Heart left ventricle (tissue), 16 donors: ENCODE measurements at regions not wholly inside any gene's neighbourhood (a gene's known extent, or its start where the extent isn't known, plus 50 kb on each side); places are given as distances from the start of the nearest gene placed in this dataset.

Experiments
- ATAC-seq, 4 donors: fragments of 200-7000 bp; cut with Tn5 transposase; one replicate each; pipeline ENCODE4 v1.9.1; 2020 to 2022; ENCODE audit warnings: moderate library complexity in 4 of 4, mild to moderate bottlenecking in 3 of 4, moderate number of reproducible peaks in 1 of 4
- DNase-seq, 5 donors: peaks; one replicate each; pipeline ENCODE4 v3.0.0-alpha.2; 2020
- H3K27ac ChIP-seq, 12 donors: fragments of 200-600 bp; sonication (generic) in 4 of 12; one replicate each; pipeline versions ENCODE4 v1.5.0 to v1.8.0; 2016 to 2022; ENCODE audit warnings: mild to moderate bottlenecking in 2 of 12
- H3K27me3 ChIP-seq, 9 donors: fragments of 200-600 bp; sonication (generic) in 2 of 9; one replicate each; pipeline versions ENCODE4 v1.5.1 to v1.8.0; 2016 to 2022; ENCODE audit warnings: mild to moderate bottlenecking in 3 of 9
- H3K36me3 ChIP-seq, 9 donors: fragments of 200-600 bp; sonication (generic) in 2 of 9; one replicate each; pipeline versions ENCODE4 v1.5.0 to v1.8.0; 2018 to 2022; ENCODE audit warnings: mild to moderate bottlenecking in 2 of 9
- H3K4me1 ChIP-seq, 12 donors: fragments of 200-600 bp; sonication (generic) in 4 of 12; one replicate each; pipeline versions ENCODE4 v1.5.0 to v1.8.0; 2016 to 2022; ENCODE audit warnings: mild to moderate bottlenecking in 3 of 12
- H3K4me3 ChIP-seq, 12 donors: fragments of 200-600 bp; sonication (generic) in 4 of 12; one replicate each; pipeline versions ENCODE4 v1.5.0 to v1.8.0; 2017 to 2022; ENCODE audit warnings: mild to moderate bottlenecking in 9 of 12, moderate library complexity in 4 of 12
- H3K9me3 ChIP-seq, 12 donors: fragments of 200-600 bp; sonication (generic) in 4 of 12; one replicate each; pipeline versions ENCODE4 v1.5.0 to v1.8.0; 2016 to 2022; ENCODE audit warnings: mild to moderate bottlenecking in 1 of 12
- CTCF ChIP-seq, 12 donors: fragments of 200-600 bp; sonication (generic) in 4 of 12; IDR thresholded peaks; one replicate each; pipeline versions ENCODE4 v1.5.0 to v1.8.0; 2018 to 2022; ENCODE audit warnings: antibody characterized with exemption in 12 of 12, mild to moderate bottlenecking in 5 of 12
- POLR2A ChIP-seq, 2 donors: fragments of 450-650 bp; IDR thresholded peaks; one replicate each; pipeline ENCODE4 v1.6.1; 2017; ENCODE audit warnings: antibody characterized with exemption in 2 of 2, mild to moderate bottlenecking in 2 of 2, moderate library complexity in 2 of 2
- WGBS, 4 donors: extraction: QIAGEN DNeasy Blood & Tissue Kit in 2 of 4; methylation state at CpG; one replicate each; pipeline versions ENCODE4 v1.1.5 to v1.1.7; 2013 to 2018; 5-methylcytosine and 5-hydroxymethylcytosine counted together
- intact Hi-C, 10 donors: fragments of 100-400 bp; cut with DNase I; formaldehyde crosslinking; loops; one replicate each; pipeline versions ENCODE4 v1.11.1 to v1.14.2; 2022
- donor health status: ischemic (EF 13 %, LVEDD 7.1; RV severe dilation, severe dysfunction).
- donor health status: healthy with polysubstance abuse.
- donor health status: DM: no; HTN: yes; CAD: no.
- donor health status: DM: no; HTN: no; CAD: no.
- donor health status: ischemic (EF 25% LVEDD 6.9; RV normal size, moderate dysfunction).
- donor health status: ischemic (EF 25% LVEDD 5.7; RV mildly dilated, moderate dysfunction).
- donor health status: healthy.
- donor health status: DM: yes; HTN: yes; CAD: no.
- donor health status: ischemic (EF 35%, LVEDD 5.7; RV mildly dilated, moderate dysfunction).
- donor health status: nonischemic (EF 11% LVEDD 7.7; RV severe dilation, severe dysfunction).
- donor health status: DM: yes; HTN: yes; CAD: no.
- donor health status: PGD.
- donor health status: ischemic (EF 29% LVEDD 5.4; RV normal size, mild dysfunction).
- donor health status: nonischemic (EF 23%, LVEDD 6.1; RV moderate dilation, normal function).

- 76 to 80% (median 79%) methylated on average over 7 of the region's 7 CpGs for WGBS, 4 donors
- H3K4me1 ChIP-seq = no peaks in the 10 kb centered on the region
- DNase-seq (no peak), ATAC-seq (no peak)
- H3K27me3 ChIP-seq = no peaks in the 10 kb centered on the region
- TF ChIP-seq POLR2A (IDR thresholded peaks at IDR 0.05) = no peak
- no peak for TF ChIP-seq CTCF (IDR thresholded peaks at IDR 0.05)
- H3K36me3 ChIP-seq = no peaks in the 10 kb centered on the region
- peaks cover 0 to 7% (median 0%) of the 10 kb centered on the region in 12 donors for H3K9me3 ChIP-seq
- intact Hi-C loops = no loop called here
- no peak overlapping the region for H3K27ac ChIP-seq
- H3K4me3 ChIP-seq = no peak overlapping the region
Measured at GRCh38 chr5:101915554-101915953, 380.5 kb downstream of the SLCO4C1 start.

DNA sequence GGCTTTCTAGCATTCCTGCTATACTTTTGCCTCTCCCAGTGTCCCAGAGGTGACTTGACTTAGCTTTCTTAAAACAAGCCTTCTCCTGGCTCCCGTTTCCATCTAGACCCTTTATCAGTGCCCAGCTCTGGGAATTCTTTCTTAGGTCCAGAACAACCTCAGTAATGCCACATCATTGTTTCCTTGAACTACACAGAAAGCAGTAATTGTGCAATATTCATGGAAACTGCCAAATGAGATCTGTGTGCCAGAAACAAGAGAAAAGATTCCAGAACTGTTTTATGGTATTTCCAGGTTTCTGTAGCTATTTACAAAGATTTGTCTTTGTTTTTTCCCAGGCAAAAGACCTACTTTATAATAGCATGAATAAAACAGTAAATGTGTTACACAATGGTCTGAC, 391.3 kb downstream of the SLCO4C1 start:
- no peak overlapping the region for H3K27ac ChIP-seq
- WGBS, 4 donors = 20 to 38% (median 22%) methylated on average over 1 of the region's 1 CpG
- TF ChIP-seq CTCF (IDR thresholded peaks at IDR 0.05) = no peak
- TF ChIP-seq POLR2A (IDR thresholded peaks at IDR 0.05) = no peak
- no peaks in the 10 kb centered on the region for H3K36me3 ChIP-seq
- H3K9me3 ChIP-seq = no peaks in the 10 kb centered on the region
- H3K27me3 ChIP-seq = no peaks in the 10 kb centered on the region
- DNase-seq (no peak), ATAC-seq (no peak)
- no peaks in the 10 kb centered on the region for H3K4me1 ChIP-seq
- no peak overlapping the region for H3K4me3 ChIP-seq
- intact Hi-C loops = no loop called here

DNA sequence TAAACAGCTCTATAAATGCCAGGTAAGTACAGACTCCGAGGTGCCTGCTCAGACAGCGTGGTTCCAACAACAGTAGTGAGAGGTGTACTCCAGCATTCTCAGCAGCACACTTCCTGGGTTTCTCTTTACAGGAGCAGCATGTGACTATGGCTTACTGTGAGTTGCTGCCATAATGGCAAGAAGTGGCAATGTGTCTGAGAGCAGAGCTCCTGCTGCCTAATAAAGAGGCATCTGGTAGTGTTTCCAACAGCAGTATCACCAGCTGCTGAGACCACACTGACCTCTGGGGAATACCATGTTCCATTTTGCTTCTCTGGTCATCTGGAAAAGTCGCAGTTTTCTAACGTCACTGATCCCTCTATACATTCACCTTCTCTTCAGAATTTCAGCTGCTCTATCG, 398.2 kb downstream of the SLCO4C1 start:
- DNase-seq (no peak), ATAC-seq (no peak)
- no peaks in the 10 kb centered on the region for H3K4me1 ChIP-seq
- intact Hi-C loops = no loop called here
- WGBS, 4 donors = 57 to 65% (median 61%) methylated on average over 5 of the region's 5 CpGs
- H3K4me3 ChIP-seq = no peak overlapping the region
- H3K27me3 ChIP-seq = no peaks in the 10 kb centered on the region
- no peaks in the 10 kb centered on the region for H3K9me3 ChIP-seq
- no peak overlapping the region for H3K27ac ChIP-seq
- no peak for TF ChIP-seq POLR2A (IDR thresholded peaks at IDR 0.05)
- no peak for TF ChIP-seq CTCF (IDR thresholded peaks at IDR 0.05)
- H3K36me3 ChIP-seq = no peaks in the 10 kb centered on the region

- H3K9me3 ChIP-seq = no peaks in the 10 kb centered on the region
- intact Hi-C loops = no loop called here
- H3K27ac ChIP-seq = no peak overlapping the region
- no peaks in the 10 kb centered on the region for H3K4me1 ChIP-seq
- WGBS, 4 donors = 88 to 97% (median 94%) methylated on average over 1 of the region's 1 CpG
- H3K27me3 ChIP-seq = no peaks in the 10 kb centered on the region
- DNase-seq (no peak), ATAC-seq (no peak)
- no peaks in the 10 kb centered on the region for H3K36me3 ChIP-seq
- H3K4me3 ChIP-seq = no peak overlapping the region
- TF ChIP-seq POLR2A (IDR thresholded peaks at IDR 0.05) (no peak), CTCF (IDR thresholded peaks at IDR 0.05) (no peak)
Measured at GRCh38 chr5:101894985-101895384, 401.1 kb downstream of the SLCO4C1 start.
